Urinary bladder (tissue), 3 donors: ENCODE measurements at regions not wholly inside any gene's neighbourhood (a gene's known extent, or its start where the extent isn't known, plus 50 kb on each side); places are given as distances from the start of the nearest gene placed in this dataset.
"Not testable (repeated sequence)": the region's sequence is repeated elsewhere in the genome, so short reads cannot be mapped to it uniquely, and the experiment has no call there.

Source experiments
- DNase-seq: peaks from one replicate; pipeline ENCODE4 v3.0.0-alpha.2; 2015; ENCODE audit errors: extremely low spot score
- H3K27ac ChIP-seq: one replicate; pipeline ENCODE4 v1.5.1; 2013; ENCODE audit warnings: low read depth, mild to moderate bottlenecking, moderate library complexity
- H3K36me3 ChIP-seq: one replicate; pipeline ENCODE4 v1.6.1; 2013; ENCODE audit warnings: mild to moderate bottlenecking, moderate library complexity; ENCODE audit not compliant: insufficient read depth
- H3K4me1 ChIP-seq: one replicate; pipeline ENCODE4 v1.6.1; 2013; ENCODE audit warnings: mild to moderate bottlenecking, moderate library complexity; ENCODE audit not compliant: insufficient read depth
- H3K4me3 ChIP-seq: one replicate; pipeline ENCODE4 v1.5.1; 2013; ENCODE audit warnings: low read depth, low read length
- WGBS: extraction: QIAGEN DNeasy Blood & Tissue Kit; methylation state at CpG from one replicate; pipeline ENCODE4 v1.1.7; 2013; 5-methylcytosine and 5-hydroxymethylcytosine counted together
- donor health status: healthy with polysubstance abuse.
- donor health status: healthy.

DNA sequence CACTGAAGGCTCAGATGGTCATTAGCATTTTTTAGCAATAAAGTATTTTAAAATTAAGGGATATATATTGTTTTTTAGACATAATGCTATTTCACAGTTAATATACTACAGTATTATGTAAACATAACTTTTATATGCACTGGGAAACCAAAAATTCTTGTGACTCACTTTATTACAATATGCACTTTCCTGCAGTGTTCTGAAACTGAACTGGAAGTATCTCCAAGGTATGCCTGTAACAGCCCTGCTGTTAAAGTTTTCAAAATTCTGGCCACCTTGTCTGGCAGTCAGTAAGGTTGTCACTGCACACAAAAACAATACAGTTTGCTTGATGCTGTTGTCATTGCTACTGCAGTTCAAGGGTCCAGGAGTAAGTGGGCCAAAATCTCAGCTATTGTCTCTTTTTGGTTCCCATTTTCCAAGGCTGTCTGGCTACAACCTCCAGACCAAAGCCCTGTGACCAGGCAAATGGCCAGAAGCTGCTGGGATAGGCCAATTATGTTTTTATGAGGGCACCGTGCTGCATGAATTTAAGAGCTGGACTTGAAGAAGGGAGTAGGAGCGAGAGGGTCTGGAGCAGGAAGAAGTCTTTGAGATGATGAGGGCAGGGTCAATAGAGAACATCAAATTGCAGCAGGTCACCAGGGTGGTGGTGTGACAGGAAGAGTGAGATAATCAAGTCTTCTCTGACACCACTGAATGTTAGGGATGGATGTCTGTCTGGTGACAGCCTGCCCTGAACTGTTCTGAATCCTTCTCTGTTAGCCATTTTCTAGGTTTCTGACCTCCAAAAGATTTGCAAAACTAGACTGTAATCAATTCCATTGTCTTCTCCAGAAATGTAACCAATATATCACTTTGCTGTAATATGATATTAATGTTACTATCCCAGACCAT lies 82.3 kb upstream of the CACHD1 start:
- no peaks in the 10 kb centered on the region for H3K4me1 ChIP-seq
- no peak overlapping the region for H3K4me3 ChIP-seq
- no peaks in the 10 kb centered on the region for H3K36me3 ChIP-seq
- 33% methylated on average over 2 of the region's 2 CpGs for WGBS
- DNase-seq = no peak
- no peak overlapping the region for H3K27ac ChIP-seq

- WGBS = 47% methylated on average over 1 of the region's 1 CpG
- H3K4me3 ChIP-seq = no peak overlapping the region
- no peak overlapping the region for H3K27ac ChIP-seq
- DNase-seq = no peak
- no peaks in the 10 kb centered on the region for H3K36me3 ChIP-seq
- no peaks in the 10 kb centered on the region for H3K4me1 ChIP-seq
These were observed 81.6 kb upstream of the CACHD1 start for GRCh38 chr1:64388336-64388735.

- WGBS = 59% methylated on average over 2 of the region's 2 CpGs
These were observed 77.8 kb upstream of the CACHD1 start for GRCh38 chr1:64392109-64392508.

DNA sequence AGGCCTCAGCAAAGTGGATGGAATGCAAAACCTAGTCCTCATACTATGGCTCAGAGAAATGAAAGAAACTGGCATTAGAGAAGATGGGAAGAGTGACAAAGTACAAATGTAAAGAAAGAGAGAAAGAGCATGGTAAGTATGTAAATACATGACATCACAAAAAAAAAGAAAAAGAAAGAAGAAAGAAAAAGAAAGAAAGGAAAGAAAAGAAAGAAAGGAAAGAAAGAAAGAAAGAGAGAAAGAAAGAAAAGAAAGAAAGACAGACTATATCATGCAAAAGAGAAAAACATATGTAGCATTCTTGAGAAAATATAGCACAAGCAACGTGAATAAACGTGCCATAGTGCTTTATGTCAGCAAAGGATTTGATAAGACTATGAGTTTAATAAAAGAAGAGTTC lies 76.1 kb upstream of the CACHD1 start:
- Histone ChIP-seq H3K4me3 (no peak overlapping the region), H3K4me1 (no peaks in the 10 kb centered on the region), H3K27ac (no peak overlapping the region), H3K36me3 (no peaks in the 10 kb centered on the region)
- no peak for DNase-seq
- WGBS = 74% methylated on average over 2 of the region's 2 CpGs

More at GRCh38 chr1:64392109-64392508, 77.8 kb upstream of the CACHD1 start:
- Histone ChIP-seq H3K36me3 (no peaks in the 10 kb centered on the region), H3K27ac (no peak overlapping the region), H3K4me3 (no peak overlapping the region), H3K4me1 (no peaks in the 10 kb centered on the region)
- no peak for DNase-seq

DNA sequence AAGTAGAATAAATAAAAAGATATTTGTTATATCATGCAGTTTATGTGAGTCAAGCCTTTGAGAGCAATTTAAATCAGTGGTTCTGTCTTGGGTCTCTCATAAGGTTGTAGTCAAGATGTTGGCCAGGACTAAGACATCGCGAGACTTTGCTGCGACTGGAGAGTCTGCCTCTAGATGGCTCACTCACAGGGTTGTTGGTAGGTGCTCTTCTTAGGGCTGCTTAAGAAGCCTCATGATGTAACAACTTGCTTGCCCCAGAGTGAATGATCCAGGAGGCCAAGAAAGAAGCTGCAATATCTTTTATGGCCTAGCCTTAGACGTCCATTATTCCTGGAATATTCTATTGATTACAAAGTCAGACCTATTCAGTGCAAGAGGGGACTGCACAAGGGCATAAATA lies 73.1 kb upstream of the CACHD1 start:
- H3K4me3 ChIP-seq = no peak overlapping the region
- 84% methylated on average over 4 of the region's 4 CpGs for WGBS
- no peak overlapping the region for H3K27ac ChIP-seq
- H3K4me1 ChIP-seq = no peaks in the 10 kb centered on the region
- no peaks in the 10 kb centered on the region for H3K36me3 ChIP-seq
- no peak for DNase-seq

DNA sequence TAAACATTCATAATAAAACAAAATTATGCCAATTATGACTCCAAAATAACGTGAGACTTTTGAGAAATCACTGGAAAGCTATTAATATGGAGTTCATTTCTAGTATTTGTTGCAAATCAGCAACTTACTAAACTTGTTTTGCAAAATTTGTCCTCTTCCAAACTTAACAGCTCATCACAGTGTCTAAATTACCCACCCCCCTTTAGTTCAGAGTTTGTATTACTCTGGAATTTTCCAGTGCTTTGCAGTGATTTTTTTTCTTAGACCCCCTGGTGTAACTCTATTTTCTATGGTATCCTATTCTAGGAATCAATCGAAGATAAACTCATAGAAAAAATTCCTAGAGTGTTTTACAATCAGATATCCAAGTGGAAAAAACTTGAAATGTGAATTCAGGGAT lies 72.4 kb upstream of the CACHD1 start:
- H3K27ac ChIP-seq = no peak overlapping the region
- no peak for DNase-seq
- no peaks in the 10 kb centered on the region for H3K36me3 ChIP-seq
- no peaks in the 10 kb centered on the region for H3K4me1 ChIP-seq
- H3K4me3 ChIP-seq = no peak overlapping the region
- 83% methylated on average over 2 of the region's 2 CpGs for WGBS

DNA sequence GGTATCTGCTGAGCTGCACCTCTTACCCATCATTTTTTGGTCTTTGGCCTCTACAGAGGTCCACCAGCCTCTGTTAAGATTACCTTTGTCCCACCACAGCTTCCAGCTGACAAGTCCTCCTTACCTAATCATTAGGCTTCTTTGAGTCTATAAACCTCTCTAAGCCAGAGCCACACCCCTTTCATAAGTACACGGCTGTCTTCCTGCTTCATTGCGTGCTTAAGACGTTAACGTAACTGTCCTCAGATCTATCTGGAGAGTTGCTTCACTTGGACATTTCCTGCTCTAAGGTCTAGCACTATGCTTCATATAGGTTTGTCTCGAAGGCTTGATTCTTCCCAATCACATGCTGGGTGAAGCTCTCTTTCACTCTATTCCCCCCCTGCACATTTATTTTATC lies 71.0 kb upstream of the CACHD1 start:
- WGBS = 79% methylated on average over 5 of the region's 5 CpGs
- H3K27ac ChIP-seq = no peak overlapping the region
- H3K4me1 ChIP-seq = no peaks in the 10 kb centered on the region
- H3K4me3 ChIP-seq = no peak overlapping the region
- DNase-seq = no peak
- no peaks in the 10 kb centered on the region for H3K36me3 ChIP-seq

- WGBS = 94% methylated on average over 1 of the region's 1 CpG
- Histone ChIP-seq H3K36me3 (no peaks in the 10 kb centered on the region), H3K27ac (no peak overlapping the region), H3K4me1 (no peaks in the 10 kb centered on the region), H3K4me3 (no peak overlapping the region)
- DNase-seq = no peak
These were observed 68.6 kb upstream of the CACHD1 start for GRCh38 chr1:64401285-64401684.

GRCh38 chr1:64403331-64403730 lies 66.6 kb upstream of the CACHD1 start:
- WGBS = 82% methylated on average over 3 of the region's 3 CpGs
- no peak overlapping the region for H3K4me3 ChIP-seq
- H3K4me1 ChIP-seq = no peaks in the 10 kb centered on the region
- DNase-seq = no peak
- H3K36me3 ChIP-seq = no peaks in the 10 kb centered on the region
- H3K27ac ChIP-seq = no peak overlapping the region

DNA sequence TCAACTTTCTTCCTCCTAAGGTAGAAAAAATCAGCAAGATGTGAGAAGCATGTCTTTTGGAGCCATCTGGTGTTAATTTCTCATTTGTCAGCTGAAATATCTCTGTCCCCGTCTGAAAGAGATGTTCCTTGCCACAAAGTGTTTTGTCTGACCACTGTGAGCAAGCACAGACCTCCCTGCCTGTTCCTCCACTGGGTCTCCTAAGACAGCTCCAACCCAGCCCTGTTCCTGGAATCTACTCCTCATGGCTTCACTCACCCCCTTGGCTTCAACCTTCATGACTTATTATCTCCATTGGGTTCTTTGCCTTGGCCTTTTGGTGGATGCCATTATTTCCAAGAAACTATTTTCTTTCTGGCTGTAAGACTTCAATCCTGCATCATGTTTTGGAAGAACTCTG lies 65.7 kb upstream of the CACHD1 start:
- no peak for DNase-seq
- H3K27ac ChIP-seq = no peak overlapping the region
- H3K4me1 ChIP-seq = no peaks in the 10 kb centered on the region
- WGBS = 51% methylated on average over 1 of the region's 1 CpG
- H3K4me3 ChIP-seq = no peak overlapping the region
- no peaks in the 10 kb centered on the region for H3K36me3 ChIP-seq

DNA sequence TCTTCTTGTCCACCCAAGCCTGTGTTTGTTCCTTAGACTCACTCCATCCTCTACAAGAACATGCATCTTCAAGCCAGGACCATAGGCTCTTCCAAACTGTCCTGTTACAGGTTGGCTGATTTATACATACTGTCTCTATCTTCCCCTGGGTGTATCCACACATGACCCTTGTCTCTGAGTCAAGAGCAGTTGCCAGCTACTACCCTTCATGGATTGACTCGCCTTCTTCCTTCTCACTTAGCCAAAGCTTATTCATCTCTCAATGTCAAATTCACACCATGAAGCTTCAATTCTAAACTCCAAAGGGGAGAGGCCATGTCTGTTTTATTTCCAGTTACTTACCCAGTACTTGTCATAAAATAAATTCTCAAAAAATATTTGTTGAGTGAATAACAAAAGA lies 64.1 kb upstream of the CACHD1 start:
- DNase-seq = no peak
- Histone ChIP-seq H3K36me3 (no peaks in the 10 kb centered on the region), H3K4me3 (no peak overlapping the region), H3K27ac (no peak overlapping the region), H3K4me1 (no peaks in the 10 kb centered on the region)
- 78% methylated on average over 1 of the region's 1 CpG for WGBS

DNA sequence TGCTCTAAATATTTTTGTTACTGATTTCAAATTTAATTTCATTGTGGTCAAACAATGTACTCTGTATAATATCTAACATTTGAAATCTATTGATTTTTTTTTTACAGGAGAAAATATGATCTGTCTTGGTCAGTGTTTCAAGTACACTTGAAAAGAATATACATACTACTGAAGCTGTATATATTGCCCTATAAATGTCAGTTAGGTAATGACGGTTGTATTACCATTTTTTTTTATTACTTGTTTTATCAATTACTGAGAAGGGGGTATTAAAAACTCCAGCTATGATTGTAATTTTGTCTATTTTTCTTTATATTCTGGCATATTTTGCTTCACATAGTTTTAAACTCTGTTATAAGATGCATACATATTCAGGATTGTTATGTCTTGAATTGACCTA lies 59.7 kb upstream of the CACHD1 start:
- H3K27ac ChIP-seq = no peak overlapping the region
- no peak overlapping the region for H3K4me3 ChIP-seq
- H3K4me1 ChIP-seq = no peaks in the 10 kb centered on the region
- no peak for DNase-seq
- WGBS = 74% methylated on average over 1 of the region's 1 CpG
- H3K36me3 ChIP-seq = no peaks in the 10 kb centered on the region

DNA sequence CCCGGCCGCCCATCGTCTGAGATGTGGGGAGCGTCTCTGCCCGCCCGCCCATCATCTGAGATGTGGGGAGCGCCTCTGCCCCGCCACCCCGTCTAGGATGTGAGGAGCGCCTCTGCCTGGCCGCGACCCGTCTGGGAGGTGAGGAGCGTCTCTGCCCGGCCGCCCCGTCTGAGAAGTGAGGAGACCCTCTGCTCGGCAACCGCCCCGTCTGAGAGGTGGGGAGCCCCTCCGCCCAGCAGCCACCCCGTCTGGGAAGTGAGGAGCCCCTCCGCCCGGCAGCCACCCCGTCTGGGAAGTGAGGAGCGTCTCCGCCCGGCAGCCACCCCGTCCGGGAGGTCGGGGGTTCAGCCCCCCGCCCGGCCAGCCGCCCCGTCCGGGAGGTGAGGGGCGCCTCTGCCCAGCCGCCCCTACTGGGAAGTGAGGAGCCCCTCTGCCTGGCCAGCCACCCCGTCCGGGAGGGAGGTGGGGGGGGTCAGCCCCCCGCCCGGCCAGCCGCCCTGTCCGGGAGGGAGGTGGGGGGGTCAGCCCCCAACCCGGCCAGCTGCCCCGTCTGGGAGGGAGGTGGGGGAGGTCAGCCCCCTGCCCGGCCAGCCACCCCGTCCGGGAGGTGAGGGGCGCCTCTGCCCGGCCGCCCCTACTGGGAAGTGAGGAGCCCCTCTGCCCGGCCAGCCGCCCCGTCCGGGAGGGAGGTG lies 54.9 kb upstream of the CACHD1 start:
- H3K27ac ChIP-seq, DNase-seq, H3K4me1 ChIP-seq, H3K36me3 ChIP-seq, H3K4me3 ChIP-seq: not testable (repeated sequence)
- 98% methylated on average over 48 of the region's 56 CpGs for WGBS

GRCh38 chr1:64417803-64418202 lies 52.1 kb upstream of the CACHD1 start:
- DNase-seq = no peak
- 88% methylated on average over 3 of the region's 3 CpGs for WGBS
- no peaks in the 10 kb centered on the region for H3K36me3 ChIP-seq
- no peak overlapping the region for H3K27ac ChIP-seq
- H3K4me3 ChIP-seq = no peak overlapping the region
- no peaks in the 10 kb centered on the region for H3K4me1 ChIP-seq
